Transverse colon (tissue), 4 donors: ENCODE measurements at regions not wholly inside any gene's neighbourhood (a gene's known extent, or its start where the extent isn't known, plus 50 kb on each side); places are given as distances from the start of the nearest gene placed in this dataset.

Source experiments
- EP300 ChIP-seq: sonication (generic); formaldehyde crosslinking; IDR thresholded peaks from one replicate; pipeline ENCODE4 v1.6.1; 2017; ENCODE audit warnings: antibody characterized with exemption, low read depth
- POLR2A ChIP-seq: fragments of 450-650 bp; IDR thresholded peaks from one replicate; pipeline ENCODE4 v1.6.1; 2016; ENCODE audit warnings: antibody characterized with exemption, mild to moderate bottlenecking, moderate library complexity
- POLR2AphosphoS5 ChIP-seq, 3 donors: sonication (generic); formaldehyde crosslinking; IDR thresholded peaks; one replicate each; pipeline ENCODE4 v1.6.1; 2016; ENCODE audit warnings: antibody characterized with exemption in 3 of 3
- TF ChIP-seq, protein P1 (sequence below), 5 experiments: fragments of 200-600 bp in 3 of 5; fragments of 450-650 bp in 2 of 5; sonication (generic) in 3 of 5; IDR thresholded peaks; 1 replicate in 2 of 5; 2 replicates in 3 of 5; pipeline ENCODE4 v1.5.1; 2016 to 2017; ENCODE audit warnings: antibody characterized with exemption in 5 of 5, inconsistent platforms in 3 of 5, mild to moderate bottlenecking in 2 of 5, moderate library complexity in 1 of 5

DNA sequence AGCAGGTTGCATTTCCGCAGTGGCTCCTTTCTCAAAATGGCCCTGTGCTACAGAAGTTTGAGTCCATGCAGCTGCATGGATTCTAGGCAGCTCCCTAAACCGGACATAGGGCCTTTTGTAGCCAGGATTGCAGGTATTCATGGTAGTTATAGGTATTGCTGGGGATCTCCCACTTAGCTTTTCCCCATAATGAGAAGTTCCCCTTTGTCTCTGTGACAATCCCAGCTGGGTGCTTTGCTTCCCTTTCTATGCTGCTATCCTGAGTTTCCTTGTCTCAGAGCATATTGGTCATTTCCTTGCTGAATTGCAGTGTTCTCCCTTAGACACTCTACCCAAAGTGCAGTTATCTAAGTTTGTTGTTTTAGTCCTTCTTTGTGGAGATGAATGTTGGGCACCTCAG lies 120.9 kb upstream of the MIS18BP1 start:
- TF ChIP-seq, protein P1, sequence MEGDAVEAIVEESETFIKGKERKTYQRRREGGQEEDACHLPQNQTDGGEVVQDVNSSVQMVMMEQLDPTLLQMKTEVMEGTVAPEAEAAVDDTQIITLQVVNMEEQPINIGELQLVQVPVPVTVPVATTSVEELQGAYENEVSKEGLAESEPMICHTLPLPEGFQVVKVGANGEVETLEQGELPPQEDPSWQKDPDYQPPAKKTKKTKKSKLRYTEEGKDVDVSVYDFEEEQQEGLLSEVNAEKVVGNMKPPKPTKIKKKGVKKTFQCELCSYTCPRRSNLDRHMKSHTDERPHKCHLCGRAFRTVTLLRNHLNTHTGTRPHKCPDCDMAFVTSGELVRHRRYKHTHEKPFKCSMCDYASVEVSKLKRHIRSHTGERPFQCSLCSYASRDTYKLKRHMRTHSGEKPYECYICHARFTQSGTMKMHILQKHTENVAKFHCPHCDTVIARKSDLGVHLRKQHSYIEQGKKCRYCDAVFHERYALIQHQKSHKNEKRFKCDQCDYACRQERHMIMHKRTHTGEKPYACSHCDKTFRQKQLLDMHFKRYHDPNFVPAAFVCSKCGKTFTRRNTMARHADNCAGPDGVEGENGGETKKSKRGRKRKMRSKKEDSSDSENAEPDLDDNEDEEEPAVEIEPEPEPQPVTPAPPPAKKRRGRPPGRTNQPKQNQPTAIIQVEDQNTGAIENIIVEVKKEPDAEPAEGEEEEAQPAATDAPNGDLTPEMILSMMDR (IDR thresholded peaks at IDR 0.05), result no peak
- TF ChIP-seq POLR2A (no peak), EP300 (no peak), POLR2AphosphoS5 (IDR thresholded peaks at IDR 0.05) (no peak)
